Esophagus squamous epithelium (tissue), 4 donors: ENCODE measurements at regions not wholly inside any gene's neighbourhood (a gene's known extent, or its start where the extent isn't known, plus 50 kb on each side); places are given as distances from the start of the nearest gene placed in this dataset.

Experiments used
- CTCF ChIP-seq, 6 experiments: fragments of 450-650 bp in 4 of 6; fragments of 200-600 bp in 2 of 6; sonication (generic) in 2 of 6; IDR thresholded peaks; one replicate each; pipeline ENCODE4 v1.5.1; 2016 to 2019; ENCODE audit warnings: antibody characterized with exemption in 6 of 6, mild to moderate bottlenecking in 4 of 6, moderate library complexity in 4 of 6
- POLR2A ChIP-seq, 4 donors: fragments of 450-650 bp; IDR thresholded peaks; one replicate each; pipeline ENCODE4 v1.6.1; 2017; ENCODE audit warnings: antibody characterized with exemption in 4 of 4, mild to moderate bottlenecking in 4 of 4, moderate library complexity in 3 of 4

DNA sequence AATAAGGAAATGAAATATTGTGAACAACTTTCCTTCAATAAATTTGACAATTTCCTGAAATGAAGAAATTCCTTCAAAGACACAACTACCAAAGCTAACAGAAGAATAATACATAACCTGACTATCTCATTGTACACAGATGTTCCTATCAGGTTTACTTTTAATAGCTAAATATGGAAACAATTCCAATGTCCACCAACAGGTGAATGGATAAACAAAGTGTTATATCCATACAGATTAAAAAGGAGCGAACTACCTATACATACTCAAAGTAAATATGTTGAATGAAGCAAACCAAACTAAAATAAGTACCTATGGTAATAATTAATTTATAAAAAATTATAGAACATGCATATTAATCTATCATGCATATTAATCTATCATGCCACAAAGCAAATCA lies 554.9 kb downstream of the PPP4R3C start:
- TF ChIP-seq CTCF (IDR thresholded peaks at IDR 0.05) = no peak
- TF ChIP-seq POLR2A (IDR thresholded peaks at IDR 0.05) = no peak
